WTC11 (cell line): ENCODE measurements at regions not wholly inside any gene's neighbourhood (a gene's known extent, or its start where the extent isn't known, plus 50 kb on each side); places are given as distances from the start of the nearest gene placed in this dataset.

ENCODE experiments used
- CREB1 ChIP-seq: sonication (generic); formaldehyde crosslinking; IDR thresholded peaks from 2 replicates; pipeline ENCODE4 v1.8.0; 2023; ENCODE audit warnings: mild to moderate bottlenecking, missing genetic modification reagents
- CTCF ChIP-seq: fragments of 200-600 bp; IDR thresholded peaks from 2 replicates; pipeline ENCODE4 v1.8.0; 2022; ENCODE audit warnings: antibody characterized with exemption
- ELF4 ChIP-seq: sonication (generic); formaldehyde crosslinking; IDR thresholded peaks from 2 replicates; pipeline ENCODE4 v1.8.1; 2022; ENCODE audit warnings: low read depth, mild to moderate bottlenecking, moderate library complexity, missing genetic modification reagents
- IRF2 ChIP-seq: sonication (generic); formaldehyde crosslinking; IDR thresholded peaks from 2 replicates; pipeline ENCODE4 v1.8.0; 2022; ENCODE audit warnings: low read depth, missing genetic modification reagents, borderline replicate concordance
- JUN ChIP-seq: sonication (generic); formaldehyde crosslinking; IDR thresholded peaks from 2 replicates; pipeline ENCODE4 v1.8.0; 2023; ENCODE audit warnings: mild to moderate bottlenecking, missing genetic modification reagents
- NFYB ChIP-seq: sonication (generic); formaldehyde crosslinking; conservative IDR thresholded peaks from 2 replicates; pipeline ENCODE4 v1.8.0; 2022; ENCODE audit warnings: low read depth, missing genetic modification reagents
- TCF7 ChIP-seq: sonication (generic); formaldehyde crosslinking; IDR thresholded peaks from 2 replicates; pipeline ENCODE4 v1.8.0; 2022; ENCODE audit warnings: mild to moderate bottlenecking, low read depth, missing genetic modification reagents, moderate library complexity
- USF1 ChIP-seq: sonication (generic); formaldehyde crosslinking; IDR thresholded peaks from 2 replicates; pipeline ENCODE4 v1.8.0; 2022; ENCODE audit warnings: mild to moderate bottlenecking, missing genetic modification reagents

- TF ChIP-seq TCF7 (CRISPR knock-in tag) = no peak
- no peak for TF ChIP-seq IRF2 (CRISPR knock-in tag)
- TF ChIP-seq CTCF = no peak
- TF ChIP-seq NFYB (CRISPR knock-in tag) = no peak
- TF ChIP-seq CREB1 (CRISPR knock-in tag) = no peak
- TF ChIP-seq ELF4 (CRISPR knock-in tag) = no peak
- TF ChIP-seq USF1 (CRISPR knock-in tag) = no peak
- TF ChIP-seq JUN (CRISPR knock-in tag) = no peak
These were observed 350.3 kb upstream of the ACTBL2 start for GRCh38 chr5:57832875-57833274.
